ENCODE measurements at regions not wholly inside any gene's neighbourhood (a gene's known extent, or its start where the extent isn't known, plus 50 kb on each side); places are given as distances from the start of the nearest gene placed in this dataset.
"Not testable (repeated sequence)": the region's sequence is repeated elsewhere in the genome, so short reads cannot be mapped to it uniquely, and the experiment has no call there.

- no peak for DNase-seq
These were observed 106.0 kb downstream of the CDC7 start for GRCh38 chr1:91606546-91607078.

GRCh38 chr1:91607686-91608085 is 107.0 kb downstream of the CDC7 start:
- not testable (repeated sequence) for DNase-seq

- DNase-seq: no peak
These were observed 108.2 kb downstream of the CDC7 start for GRCh38 chr1:91608876-91609275.

- DNase-seq: no peak
These were observed 108.9 kb downstream of the CDC7 start for GRCh38 chr1:91609551-91609950.

- no peak for DNase-seq
These were observed 109.5 kb downstream of the CDC7 start for GRCh38 chr1:91610102-91610501.

- no peak for DNase-seq
These were observed 110.1 kb downstream of the CDC7 start for GRCh38 chr1:91610789-91611188.

- DNase-seq: no peak
These were observed 110.8 kb downstream of the CDC7 start for GRCh38 chr1:91611483-91611917.

- DNase-seq: no peak
These were observed 112.9 kb downstream of the CDC7 start for GRCh38 chr1:91613595-91613994.

GRCh38 chr1:91616712-91617111 is 116.1 kb downstream of the CDC7 start:
- DNase-seq: no peak

GRCh38 chr1:91617285-91617765 is 116.7 kb downstream of the CDC7 start:
- DNase-seq: no peak

GRCh38 chr1:91619881-91620280 is 119.2 kb downstream of the CDC7 start:
- DNase-seq: no peak

- DNase-seq: no peak
These were observed 120.7 kb downstream of the CDC7 start for GRCh38 chr1:91621360-91621759.

GRCh38 chr1:91621907-91622306 is 121.3 kb downstream of the CDC7 start:
- DNase-seq: no peak

- DNase-seq: no peak
These were observed 122.0 kb downstream of the CDC7 start for GRCh38 chr1:91622616-91623015.

- no peak for DNase-seq
These were observed 122.4 kb downstream of the CDC7 start for GRCh38 chr1:91623020-91623419.

- no peak for DNase-seq
These were observed 123.7 kb downstream of the CDC7 start for GRCh38 chr1:91624331-91624730.

Measured in NK-92 treated with Interleukin-12 subunit alpha and Interleukin-12 subunit beta, amount 100 ng/mL, for 24 hours (cell line).